ENCODE measurements at regions not wholly inside any gene's neighbourhood (a gene's known extent, or its start where the extent isn't known, plus 50 kb on each side); places are given as distances from the start of the nearest gene placed in this dataset.
"Not testable (repeated sequence)": the region's sequence is repeated elsewhere in the genome, so short reads cannot be mapped to it uniquely, and the experiment has no call there.

DNA sequence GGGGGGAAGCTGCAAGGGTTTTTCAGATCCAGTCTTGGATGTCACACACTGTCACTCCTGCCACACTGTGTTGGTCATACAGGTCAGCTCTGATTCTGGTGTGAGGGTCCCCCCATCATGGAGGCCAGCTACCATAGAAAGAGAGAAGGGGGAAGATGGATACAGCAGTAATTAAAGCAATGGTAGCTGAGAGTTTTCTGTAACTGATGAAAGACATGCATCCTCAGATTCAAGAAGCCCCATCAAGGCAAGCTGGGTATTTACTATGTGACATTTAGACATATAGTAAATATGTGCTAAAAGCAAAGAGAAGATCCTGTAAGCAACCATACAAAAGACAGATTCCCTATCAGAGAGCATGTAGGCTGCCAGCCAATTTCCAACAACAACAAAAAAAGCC is 110.9 kb upstream of the COL5A1 start:
- no peak for DNase-seq (ENCODE audit: low read depth in 2 of 2)

DNA sequence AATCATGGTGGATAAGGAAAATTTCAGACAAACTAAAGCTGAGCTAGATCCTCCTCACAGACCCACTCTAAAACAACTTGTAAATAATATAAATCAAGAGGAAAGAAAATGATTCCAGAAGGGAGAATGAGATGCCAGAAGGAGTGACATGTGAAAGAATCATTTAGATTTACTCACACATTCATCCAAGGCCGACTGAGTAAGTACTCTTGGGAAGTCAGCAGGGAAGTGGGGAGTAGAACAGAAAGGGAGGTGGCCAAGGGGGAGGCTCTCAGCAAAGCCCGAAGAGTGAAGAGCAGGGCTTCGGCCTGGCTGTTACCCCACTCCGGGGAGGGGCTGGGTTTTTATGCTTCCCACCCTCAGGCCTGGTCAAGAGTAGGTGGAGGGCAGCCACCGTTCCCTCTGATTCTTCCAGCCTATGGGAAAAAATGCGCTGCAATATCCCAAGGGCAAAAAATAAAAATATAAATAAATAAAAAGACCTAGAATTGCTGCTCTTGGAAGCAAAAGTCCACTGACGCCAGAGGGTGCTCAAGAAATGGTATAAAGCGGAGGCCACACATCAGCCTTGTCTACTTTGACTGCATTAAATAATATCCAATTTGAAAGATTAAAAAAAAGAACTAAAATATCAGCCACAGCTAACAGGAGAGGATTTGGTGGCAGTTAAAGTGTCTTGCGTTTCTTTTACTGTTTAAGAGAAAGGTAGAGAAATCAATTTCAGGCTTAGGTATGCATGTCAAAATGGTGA is 110.2 kb upstream of the COL5A1 start:
- no peak for DNase-seq (ENCODE audit: low read depth in 2 of 2)

DNA sequence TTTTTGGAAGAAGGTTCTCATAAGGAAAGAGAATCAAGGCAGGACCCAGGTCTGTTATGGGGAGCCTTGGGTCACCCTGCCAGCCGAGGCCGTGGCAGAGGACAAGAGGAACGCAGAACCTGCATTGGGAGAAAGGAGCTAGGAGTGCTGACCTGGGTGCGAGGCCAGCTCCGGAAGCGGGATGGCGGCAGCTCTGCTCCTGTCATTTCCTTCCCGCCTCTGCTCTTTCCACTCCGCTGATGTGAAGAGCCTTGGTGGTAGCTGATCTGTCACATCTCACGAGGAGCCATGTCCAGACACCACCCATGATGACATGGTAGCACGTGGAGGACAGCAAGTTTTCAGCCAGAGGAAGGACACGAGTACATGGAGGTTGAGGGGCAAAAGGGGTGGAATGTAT is 109.5 kb upstream of the COL5A1 start:
- no peak for DNase-seq (ENCODE audit: low read depth in 2 of 2)

DNA sequence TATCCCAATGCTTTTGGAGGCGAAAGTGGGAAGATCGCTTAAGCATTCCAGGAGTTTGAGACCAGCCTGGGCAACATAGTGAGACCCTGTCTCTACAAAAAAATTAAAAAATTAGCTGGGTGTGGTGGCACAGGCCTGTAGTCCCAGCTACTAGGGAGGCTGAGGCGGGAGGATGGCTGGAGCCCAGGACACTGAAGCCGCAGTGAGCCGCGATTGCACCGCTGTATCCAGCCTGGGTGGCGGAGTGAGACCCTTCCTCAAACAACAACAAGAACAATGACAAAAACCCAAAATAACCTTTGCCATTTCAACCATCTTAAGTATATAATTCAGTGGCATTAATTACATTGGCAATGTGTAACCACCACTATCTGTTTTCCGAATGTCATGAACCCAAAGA is 108.9 kb upstream of the COL5A1 start:
- not testable (repeated sequence) for DNase-seq (ENCODE audit: low read depth in 2 of 2)

DNA sequence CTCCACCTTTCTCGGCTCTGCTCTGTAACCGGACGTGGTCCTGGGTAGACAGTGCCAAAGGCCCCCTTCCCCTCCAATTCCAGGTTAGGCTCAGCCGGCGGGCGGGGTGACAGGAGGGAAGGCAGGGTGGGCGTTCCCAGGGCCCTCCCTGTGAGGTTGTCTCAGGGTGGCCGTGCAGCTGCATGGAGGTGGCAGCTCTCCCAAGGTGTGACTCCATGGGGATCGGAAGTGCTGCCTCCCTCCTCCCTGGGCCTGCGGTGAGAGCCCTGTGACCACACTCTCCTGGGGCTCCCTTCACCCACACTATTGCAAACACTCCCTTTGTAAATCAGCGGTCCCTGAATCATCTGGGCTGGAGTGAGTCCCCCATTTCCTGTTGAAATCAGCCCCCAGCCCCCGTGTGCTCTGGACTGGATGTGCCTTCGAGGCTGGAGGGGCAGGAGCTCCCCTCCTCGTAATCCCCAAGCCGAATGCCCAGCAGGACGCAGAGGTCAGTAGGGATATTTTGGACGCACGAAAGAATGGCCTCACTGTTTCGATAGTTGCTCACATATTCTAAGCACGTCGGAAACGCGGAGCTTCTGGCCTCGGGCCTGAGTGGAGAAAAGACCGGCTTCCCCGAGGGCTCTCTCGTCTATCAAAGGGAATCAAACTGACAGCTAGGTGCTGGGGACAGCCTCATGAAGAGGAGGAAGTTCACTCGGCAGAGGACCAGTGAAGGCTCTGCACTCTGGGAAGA is 107.6 kb upstream of the COL5A1 start:
- DNase-seq (ENCODE audit: low read depth in 2 of 2), result no peak

DNA sequence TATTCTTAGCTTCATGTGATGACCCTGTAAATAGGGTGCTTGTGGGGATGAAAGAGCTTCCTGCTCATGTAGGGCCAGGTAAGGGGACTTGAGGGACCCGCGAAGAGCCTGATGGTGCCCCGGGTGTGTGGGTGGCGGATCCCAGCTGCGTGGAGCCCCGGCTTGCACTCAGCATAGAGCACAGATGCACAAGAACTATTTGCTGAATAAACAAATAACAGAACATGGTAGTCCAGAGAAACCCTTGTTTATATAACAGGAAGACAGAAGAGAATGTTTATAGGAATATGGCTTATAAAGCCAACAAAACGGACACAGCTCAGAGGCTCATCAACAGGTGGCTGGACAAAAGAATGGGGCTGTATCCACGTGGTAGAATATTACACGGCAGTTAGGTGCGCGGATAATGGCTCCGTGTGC is 106.9 kb upstream of the COL5A1 start:
- no peak for DNase-seq (ENCODE audit: low read depth in 2 of 2)

DNA sequence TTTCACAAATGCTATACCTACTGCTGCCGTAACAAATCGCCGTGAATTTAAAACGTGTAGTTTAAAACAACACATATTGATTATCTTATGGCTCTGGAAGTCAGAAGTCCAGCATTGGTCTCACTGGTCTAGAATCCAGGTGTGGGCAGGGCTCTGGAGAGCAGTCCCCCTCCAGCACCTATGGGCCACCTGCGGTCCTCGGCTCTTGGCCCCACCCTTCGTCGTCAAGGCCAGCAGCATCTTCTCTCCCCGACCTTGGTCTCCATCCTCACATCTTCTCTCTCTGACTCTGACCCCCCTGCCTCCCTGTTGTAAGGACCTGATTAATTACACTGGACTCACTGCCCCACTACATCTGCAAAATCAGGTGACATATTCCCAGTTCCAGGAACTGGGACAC is 106.4 kb upstream of the COL5A1 start:
- DNase-seq (ENCODE audit: low read depth in 2 of 2), result no peak

DNA sequence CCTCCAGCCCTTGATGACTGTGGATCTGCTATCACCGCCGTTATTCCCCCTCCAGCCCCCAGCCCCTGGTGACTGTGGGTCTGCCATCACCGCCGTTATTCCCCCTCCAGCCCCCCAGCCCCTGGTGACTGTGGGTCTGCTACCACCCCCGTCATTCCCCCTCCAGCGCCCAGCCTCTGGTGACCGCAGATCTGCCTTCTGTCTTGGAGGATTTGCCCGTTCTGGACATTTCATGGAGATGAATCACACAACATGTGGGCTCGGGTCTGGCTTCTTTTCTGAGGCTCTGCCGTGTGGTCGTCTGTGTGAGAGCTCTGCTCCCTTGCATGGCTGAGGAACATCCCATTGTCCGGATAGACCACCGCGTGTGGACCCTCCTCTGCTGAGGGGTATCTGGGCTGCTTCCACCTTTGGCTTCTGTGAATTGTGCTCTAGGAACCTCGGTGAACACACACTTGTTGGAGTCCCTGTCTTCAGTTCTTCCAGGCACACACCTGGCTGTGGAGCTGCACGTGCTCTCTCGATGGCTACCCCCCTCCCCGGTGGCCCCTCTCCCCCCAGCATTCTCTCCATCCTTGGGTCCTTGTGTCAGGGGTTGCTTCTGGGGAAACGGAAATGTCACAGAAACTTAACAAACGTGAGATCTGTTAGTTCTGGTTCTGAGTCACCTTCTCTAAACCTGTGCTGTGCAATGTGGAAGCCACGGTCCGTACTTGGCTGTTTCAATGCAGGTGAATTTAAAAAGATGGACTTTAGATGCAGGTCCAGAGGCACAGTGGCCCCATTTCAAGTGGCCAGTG is 105.3 kb upstream of the COL5A1 start:
- no peak for DNase-seq (ENCODE audit: low read depth in 2 of 2)

DNA sequence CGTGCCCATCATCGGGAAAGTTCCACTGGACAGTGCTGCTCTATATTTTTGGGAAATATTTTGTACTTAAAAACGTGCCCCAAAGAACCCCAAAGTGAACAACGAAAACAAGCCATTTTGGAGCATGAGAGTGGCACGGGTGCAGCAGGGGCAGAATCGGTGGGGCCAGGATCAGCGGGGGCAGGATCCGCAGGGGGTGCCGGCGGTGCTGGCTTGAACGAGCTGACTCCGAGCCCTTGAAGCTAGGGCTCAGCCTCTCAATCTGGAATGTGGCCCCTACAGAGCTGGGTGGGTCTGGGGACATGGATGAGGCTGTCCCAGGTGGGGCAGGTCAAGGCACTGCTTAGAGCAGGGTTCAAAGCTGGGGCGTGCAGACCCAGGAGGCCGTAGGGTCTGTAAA is 104.7 kb upstream of the COL5A1 start:
- no peak for DNase-seq (ENCODE audit: low read depth in 2 of 2)

DNA sequence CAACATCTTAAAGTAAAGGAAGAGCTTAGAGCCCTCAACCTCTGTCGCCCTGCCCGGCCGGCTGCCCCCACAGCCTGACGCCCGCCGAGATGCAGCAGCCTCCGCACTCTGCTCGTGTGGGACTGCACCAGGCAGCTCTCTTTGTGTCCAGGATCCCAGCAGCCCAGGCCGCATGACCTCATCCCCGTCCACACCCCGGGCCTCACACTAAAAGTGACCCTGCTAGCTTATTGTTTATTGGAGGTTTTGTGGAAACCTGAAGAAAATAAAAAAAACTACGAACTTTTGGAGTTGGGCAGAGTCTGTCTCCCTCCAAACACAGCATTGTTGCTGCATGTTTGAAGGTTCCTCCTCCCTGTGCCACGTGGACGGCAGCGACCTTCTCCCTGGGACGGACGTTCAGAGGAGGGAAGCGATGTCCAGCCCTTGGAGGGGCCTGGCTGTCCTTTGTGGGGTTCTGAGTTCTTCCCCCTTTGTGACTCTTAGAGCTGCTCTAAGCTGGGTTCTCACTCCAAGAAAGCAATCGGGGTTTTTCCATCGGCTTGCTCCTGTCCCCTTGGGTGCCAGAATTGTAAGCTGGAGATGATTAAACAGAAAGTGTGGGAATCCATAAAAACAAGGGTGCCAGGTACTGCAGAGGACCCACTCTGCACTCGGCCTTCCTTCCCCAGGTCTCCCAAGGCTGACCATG is 103.5 kb upstream of the COL5A1 start:
- no peak for DNase-seq (ENCODE audit: low read depth in 2 of 2)

DNA sequence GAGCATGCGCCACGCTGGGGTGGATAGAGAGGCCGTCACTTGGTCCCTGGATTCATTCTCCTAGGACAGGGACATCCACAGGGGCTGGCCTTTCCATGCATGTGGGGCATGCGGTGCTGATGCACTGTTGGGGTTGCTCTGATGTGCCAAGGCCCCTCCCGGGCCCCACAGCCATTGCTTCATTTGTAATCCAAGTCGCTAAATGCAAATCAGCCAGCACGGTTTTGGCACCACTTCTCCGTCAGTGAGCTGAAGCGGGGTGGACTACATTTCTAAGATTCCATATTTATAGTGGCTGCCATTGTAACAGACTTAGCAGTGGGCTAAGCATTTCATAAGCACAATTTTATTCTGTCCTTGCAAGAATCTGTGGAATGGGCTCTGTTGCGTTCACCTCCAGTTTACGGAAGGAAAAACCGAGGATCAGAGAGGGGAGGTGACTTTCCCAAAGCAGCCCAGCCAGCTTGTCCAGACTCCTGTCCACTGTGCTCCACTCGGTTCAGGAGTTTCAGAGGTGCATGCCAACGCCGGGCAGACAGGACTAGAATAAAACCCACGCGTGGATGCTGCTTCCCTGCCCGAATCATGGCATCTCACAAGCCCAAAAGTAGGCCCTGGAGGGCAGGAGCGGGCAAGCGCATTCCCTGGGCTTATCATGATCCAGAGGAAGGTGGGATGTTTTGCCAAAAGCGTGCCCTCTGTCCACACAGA is 102.6 kb upstream of the COL5A1 start:
- no peak for DNase-seq (ENCODE audit: low read depth in 2 of 2)

DNA sequence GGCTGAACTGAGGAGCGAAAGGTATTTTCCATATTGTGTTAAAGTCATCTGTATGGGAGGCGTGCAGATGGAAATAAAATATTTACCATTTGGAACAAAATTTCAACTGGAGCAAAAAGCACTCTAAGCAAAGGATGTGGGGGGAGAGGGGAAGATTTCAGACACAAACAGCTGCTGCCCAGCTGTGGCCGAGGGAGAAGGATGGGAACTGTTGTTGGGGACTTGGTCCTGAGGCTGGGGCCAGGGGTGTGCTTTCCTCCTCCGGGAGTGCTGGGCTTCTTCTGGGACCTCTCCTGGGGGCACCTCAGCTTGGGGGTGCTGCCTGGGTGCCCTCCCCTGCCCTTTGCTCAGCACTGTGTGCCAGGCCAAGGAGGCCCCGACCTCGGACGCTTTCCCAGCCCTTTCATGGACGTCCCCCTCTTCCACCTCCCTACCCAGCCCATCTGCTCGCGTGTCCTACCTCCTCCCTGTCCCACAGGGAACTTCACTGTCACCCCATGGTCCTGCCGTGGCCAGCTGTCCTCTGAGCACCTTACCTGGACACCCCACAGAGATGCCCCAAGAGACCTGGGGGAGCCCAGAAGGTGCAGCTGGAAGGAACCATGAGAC is 101.9 kb upstream of the COL5A1 start:
- no peak for DNase-seq (ENCODE audit: low read depth in 2 of 2)

DNA sequence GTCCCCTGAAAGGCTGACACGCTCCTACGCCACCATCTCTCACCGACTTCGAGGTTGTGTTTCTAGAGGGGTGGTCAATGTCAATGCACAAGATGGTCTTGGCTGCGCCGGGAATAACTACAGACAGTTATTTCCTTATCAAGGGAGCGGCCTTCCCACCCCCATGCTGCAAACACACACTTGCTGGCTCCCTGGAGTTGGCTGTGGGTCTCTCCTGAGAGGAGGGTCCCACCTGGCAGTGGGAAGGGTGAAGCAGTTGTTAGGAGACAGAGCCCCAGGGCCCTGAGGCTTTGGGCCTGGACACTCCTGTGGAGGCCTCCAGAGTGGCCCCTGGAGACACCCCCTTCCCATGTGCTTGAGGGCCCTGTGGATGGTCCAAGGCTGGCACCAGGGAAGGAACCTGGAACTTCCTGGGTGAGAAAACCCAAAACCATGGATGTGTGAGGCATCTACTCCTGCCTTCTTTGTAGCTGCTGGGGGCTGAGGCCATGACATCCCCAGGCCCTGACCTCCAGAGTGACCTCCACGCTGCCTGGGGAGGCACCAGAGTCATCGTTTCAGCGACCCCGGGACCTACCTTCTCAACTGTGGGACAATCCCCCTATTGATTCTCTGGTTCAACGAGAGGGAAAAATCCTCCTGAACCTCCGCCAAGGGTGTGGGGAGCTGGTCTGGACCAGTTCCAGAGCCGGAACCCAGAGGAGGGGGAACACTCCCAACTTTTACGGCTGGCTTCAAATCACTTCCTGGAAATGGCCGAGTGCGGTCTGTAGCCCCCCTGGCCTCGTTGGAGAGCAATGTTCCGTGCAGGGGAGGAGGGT is 101.1 kb upstream of the COL5A1 start:
- no peak for DNase-seq (ENCODE audit: low read depth in 2 of 2)

DNA sequence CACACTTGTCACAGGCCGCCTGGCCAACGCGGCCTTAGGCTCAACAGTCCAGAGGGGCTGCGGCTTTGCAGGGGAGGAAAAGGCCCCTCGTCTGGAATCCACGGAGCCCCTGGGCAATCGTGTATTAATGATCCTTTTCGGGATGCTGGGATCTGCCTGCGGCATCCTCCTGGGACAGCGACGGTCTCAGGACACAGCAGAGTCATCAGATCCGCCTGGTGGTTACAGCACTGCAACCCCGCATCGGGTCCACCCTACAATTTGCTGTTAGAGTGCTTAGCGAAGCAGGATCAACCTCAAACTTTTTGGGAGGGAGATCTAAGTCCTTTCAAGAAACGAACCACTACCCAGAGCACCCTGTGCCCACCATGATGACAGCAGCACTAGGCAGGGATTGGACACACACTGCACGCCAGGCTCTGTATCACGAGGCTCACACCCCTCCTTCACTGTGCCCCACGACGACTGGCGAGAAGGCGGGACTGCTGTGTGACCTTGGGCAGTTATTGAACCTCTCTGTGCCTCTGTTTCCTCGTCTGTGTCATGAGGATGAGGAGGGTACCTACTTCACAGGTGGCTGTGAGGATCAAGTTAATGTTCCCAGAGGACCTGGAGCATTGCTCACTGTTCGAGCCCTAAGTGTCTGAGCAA is 100.4 kb upstream of the COL5A1 start:
- no peak for DNase-seq (ENCODE audit: low read depth in 2 of 2)

DNA sequence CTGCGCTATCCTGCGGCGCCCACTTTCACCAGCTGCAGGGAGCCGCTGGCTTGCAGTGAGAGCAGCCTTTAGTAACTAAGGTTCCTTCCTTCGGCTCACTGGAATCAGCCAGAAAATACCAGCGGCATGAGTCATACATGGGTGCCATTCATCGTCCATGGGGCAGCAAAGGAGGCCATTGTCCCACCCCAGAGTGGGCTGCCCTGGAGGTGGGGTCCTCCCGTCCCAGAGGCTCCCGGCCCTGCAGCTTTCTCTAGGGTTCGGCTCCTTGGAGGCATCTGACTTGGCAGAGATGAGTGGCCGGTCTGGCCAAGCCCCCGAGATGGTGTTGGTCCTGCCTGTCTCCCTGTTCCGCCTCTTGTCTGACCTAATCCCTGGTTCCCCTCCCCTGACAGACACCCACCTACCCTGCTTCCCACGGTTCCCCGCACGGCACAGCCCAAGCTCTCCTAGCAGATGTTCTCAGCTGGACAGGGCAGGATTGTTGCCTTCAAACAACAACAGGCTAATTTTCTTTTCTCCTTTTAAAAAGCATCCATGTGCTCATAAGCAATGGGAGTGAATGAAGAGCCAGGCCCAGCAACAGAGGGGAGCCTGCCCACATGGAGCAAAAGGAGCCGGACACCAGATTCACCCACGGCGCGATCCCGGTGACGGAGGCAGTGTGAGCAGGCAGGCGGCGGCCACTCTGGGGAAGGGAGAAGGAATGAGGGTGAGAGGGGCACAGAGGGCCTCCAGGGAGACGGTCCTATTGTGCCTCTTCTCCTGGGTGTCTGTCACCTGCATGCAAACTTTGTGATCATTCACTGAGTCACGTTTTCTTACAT is 97.0 kb upstream of the COL5A1 start:
- DNase-seq (ENCODE audit: low read depth in 2 of 2), result peak in 1 of 2 donors; percentile 16

DNA sequence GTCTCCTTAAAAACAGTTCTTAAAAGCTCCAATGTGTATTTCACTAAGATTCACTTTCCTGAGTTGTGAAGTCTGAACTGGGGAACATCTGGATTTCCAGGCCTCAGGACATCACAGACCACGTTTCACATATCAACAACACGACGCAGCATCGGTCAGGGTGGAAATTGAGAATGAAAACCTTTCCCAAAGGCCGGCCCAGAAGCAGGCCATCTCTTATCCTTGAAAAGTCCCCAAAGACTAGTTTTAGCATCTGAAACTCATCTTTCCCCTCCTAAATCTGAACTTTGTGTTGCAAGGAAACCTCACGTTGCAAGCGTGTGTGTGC is 96.4 kb upstream of the COL5A1 start:
- no peak for DNase-seq (ENCODE audit: low read depth in 2 of 2)

DNA sequence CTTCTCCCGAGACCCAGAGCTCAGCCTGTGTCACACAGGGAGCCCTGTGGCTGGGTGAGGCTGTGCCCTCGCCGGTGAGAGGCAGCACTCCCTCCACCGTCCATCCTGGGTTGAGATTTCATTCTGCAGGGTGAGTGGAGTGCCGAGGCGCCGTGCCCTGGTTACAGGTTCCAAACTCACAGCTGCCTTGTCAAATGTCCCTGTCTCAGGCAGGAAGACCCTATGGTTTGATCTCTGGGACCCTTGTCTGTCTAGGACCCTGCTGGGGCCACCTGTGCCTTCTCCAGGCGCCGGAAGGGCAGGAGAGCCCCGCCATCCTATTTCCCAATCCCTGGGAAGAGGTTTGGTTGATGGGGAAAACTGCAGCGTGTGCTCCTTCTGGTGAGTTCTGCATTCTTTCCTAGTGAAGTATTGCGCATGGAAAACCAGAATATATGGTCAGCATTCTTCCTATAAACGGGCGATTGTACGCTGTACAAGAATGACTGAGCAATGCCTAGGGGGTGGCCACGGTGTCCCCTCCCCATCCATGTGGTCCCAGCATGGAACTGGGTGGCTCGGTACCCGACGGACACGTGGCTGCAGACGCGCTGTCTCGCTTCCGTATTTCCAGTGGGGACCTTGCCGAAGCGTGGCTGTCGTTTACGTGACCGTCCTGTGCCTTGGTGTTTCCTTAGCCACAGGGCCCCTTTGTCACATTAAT is 95.9 kb upstream of the COL5A1 start:
- no peak for DNase-seq (ENCODE audit: low read depth in 2 of 2)

DNA sequence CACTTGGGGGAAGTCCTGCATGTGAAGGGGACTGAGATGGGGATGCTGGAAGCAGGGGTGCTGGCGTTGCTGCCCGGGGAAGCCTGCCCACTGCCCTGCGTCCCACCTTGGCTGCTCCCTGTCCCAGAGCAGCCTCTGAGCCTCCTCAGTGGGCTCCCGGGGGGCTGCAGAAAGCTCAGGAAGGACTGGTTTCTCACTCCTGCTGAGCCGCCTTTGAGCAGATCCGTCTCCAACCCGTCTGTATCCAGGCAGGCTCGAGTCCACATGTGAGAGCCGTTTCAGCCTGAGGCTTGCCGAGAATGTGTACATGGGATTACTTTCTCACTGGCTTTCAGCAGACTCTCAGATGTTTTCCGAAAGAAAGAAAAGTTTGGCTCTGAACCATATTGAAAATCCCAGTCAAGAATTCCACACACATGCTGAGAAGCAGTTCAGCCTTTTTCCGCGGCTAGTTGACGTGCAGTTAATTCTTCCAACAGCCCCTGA is 95.3 kb upstream of the COL5A1 start:
- DNase-seq (ENCODE audit: low read depth in 2 of 2), result no peak
